HFFc6 (cell line): ENCODE measurements at regions not wholly inside any gene's neighbourhood (a gene's known extent, or its start where the extent isn't known, plus 50 kb on each side); places are given as distances from the start of the nearest gene placed in this dataset.

Experiments used
- DNase-seq: peaks from one replicate; pipeline ENCODE4 v3.0.0-alpha.2; 2018
- H3K27ac Mint-ChIP-seq: 2 replicates; pipeline ENCODE4 v1.8.0; 2020; ENCODE audit warnings: mild to moderate bottlenecking, mixed read lengths
- H3K27me3 Mint-ChIP-seq: 2 replicates; pipeline ENCODE4 v1.8.0; 2021; ENCODE audit warnings: mild to moderate bottlenecking, moderate library complexity, mixed read lengths; ENCODE audit not compliant: insufficient read depth
- H3K36me3 Mint-ChIP-seq: 2 replicates; pipeline ENCODE4 v1.8.0; 2021; ENCODE audit warnings: low read depth, mixed read lengths
- H3K4me1 Mint-ChIP-seq: 2 replicates; pipeline ENCODE4 v1.8.0; 2020; ENCODE audit warnings: low read depth, mixed read lengths
- H3K4me3 Mint-ChIP-seq: 2 replicates; pipeline ENCODE4 v1.8.0; 2020; ENCODE audit warnings: mild to moderate bottlenecking, moderate library complexity, mixed read lengths
- H3K9me3 Mint-ChIP-seq: 2 replicates; pipeline ENCODE4 v1.8.0; 2020; ENCODE audit warnings: mild to moderate bottlenecking, mixed read lengths
- CTCF ChIP-seq: fragments of 200-600 bp; sonication (generic); IDR thresholded peaks from 2 replicates; pipeline ENCODE4 v1.5.0; 2021; ENCODE audit warnings: antibody characterized with exemption, mild to moderate bottlenecking

GRCh38 chr5:135236228-135236907, 162.7 kb downstream of the MACROH2A1 start:
- no peak for TF ChIP-seq CTCF
- DNase-seq = no peak
- H3K36me3 Mint-ChIP-seq = peaks cover 5% of the 10 kb centered on the region; the same call in 1 of the 2 replicates
- peaks cover 4% of the 10 kb centered on the region for H3K27me3 Mint-ChIP-seq
- no peak overlapping the region for H3K4me3 Mint-ChIP-seq
- H3K4me1 Mint-ChIP-seq = peaks cover 37% of the 10 kb centered on the region
- no peak overlapping the region for H3K27ac Mint-ChIP-seq
- H3K9me3 Mint-ChIP-seq = no peaks in the 10 kb centered on the region

GRCh38 chr5:135235551-135236227, 163.3 kb downstream of the MACROH2A1 start:
- DNase-seq = no peak
- TF ChIP-seq CTCF = no peak
- H3K27ac Mint-ChIP-seq = no peak overlapping the region
- H3K4me1 Mint-ChIP-seq = peaks cover 36% of the 10 kb centered on the region
- peaks cover 4% of the 10 kb centered on the region for H3K27me3 Mint-ChIP-seq
- H3K4me3 Mint-ChIP-seq = no peak overlapping the region
- H3K36me3 Mint-ChIP-seq = peaks cover 2% of the 10 kb centered on the region; the same call in 1 of the 2 replicates
- H3K9me3 Mint-ChIP-seq = no peaks in the 10 kb centered on the region

GRCh38 chr5:135234666-135235401, 164.2 kb downstream of the MACROH2A1 start:
- H3K9me3 Mint-ChIP-seq = peaks cover under 1% of the 10 kb centered on the region
- H3K27ac Mint-ChIP-seq = no peak overlapping the region
- peaks cover 34% of the 10 kb centered on the region for H3K4me1 Mint-ChIP-seq
- TF ChIP-seq CTCF = no peak
- H3K4me3 Mint-ChIP-seq = no peak overlapping the region
- no peak for DNase-seq
- H3K36me3 Mint-ChIP-seq = peaks cover 1% of the 10 kb centered on the region
- peaks cover 4% of the 10 kb centered on the region for H3K27me3 Mint-ChIP-seq

- H3K9me3 Mint-ChIP-seq = peaks cover 5% of the 10 kb centered on the region
- DNase-seq = no peak
- H3K4me1 Mint-ChIP-seq = peaks cover 35% of the 10 kb centered on the region
- peaks cover 7% of the 10 kb centered on the region for H3K36me3 Mint-ChIP-seq
- H3K27ac Mint-ChIP-seq = no peak overlapping the region
- H3K27me3 Mint-ChIP-seq = peaks cover 4% of the 10 kb centered on the region
- no peak overlapping the region for H3K4me3 Mint-ChIP-seq
- TF ChIP-seq CTCF = no peak
Observed at GRCh38 chr5:135234242-135234641, 164.8 kb downstream of the MACROH2A1 start.

GRCh38 chr5:135233477-135233876, 165.6 kb downstream of the MACROH2A1 start:
- H3K36me3 Mint-ChIP-seq = peaks cover 7% of the 10 kb centered on the region
- H3K9me3 Mint-ChIP-seq = peaks cover 5% of the 10 kb centered on the region
- no peak overlapping the region for H3K4me3 Mint-ChIP-seq
- H3K27ac Mint-ChIP-seq = no peak overlapping the region
- no peak for TF ChIP-seq CTCF
- DNase-seq = no peak
- peaks cover 4% of the 10 kb centered on the region for H3K27me3 Mint-ChIP-seq
- peaks cover 35% of the 10 kb centered on the region for H3K4me1 Mint-ChIP-seq
